GM12878 (cell line): ENCODE measurements at regions not wholly inside any gene's neighbourhood (a gene's known extent, or its start where the extent isn't known, plus 50 kb on each side); places are given as distances from the start of the nearest gene placed in this dataset.

Experiments
- ATAC-seq: fragments of 200-7000 bp; cut with Tn5 transposase; 3 replicates; pipeline ENCODE4 v1.9.1; 2020; ENCODE audit warnings: mild to moderate bottlenecking, moderate library complexity
- BruUV-seq: library from RNA; stranded (reverse); fragments of 400-500 nt; replicated peaks from 2 replicates; lab custom pipeline; 2021; lab: Mats Ljungman, UMichigan
- CTCF ChIA-PET: fragments of 300-600 bp; sonication (Branson Sonifier 250); formaldehyde crosslinking; extraction: SDS; loops from one replicate; lab custom pipeline; 2021; ENCODE audit warnings: inconsistent platforms; lab: Yijun Ruan, JAX
- POLR2A ChIA-PET: fragments of 350-600 bp; formaldehyde crosslinking; extraction: SDS; loops from one replicate; lab custom pipeline; 2021; ENCODE audit warnings: inconsistent platforms; lab: Charles Lee
- RAD21 ChIA-PET: fragments of 300-600 bp; sonication (Branson Sonifier 250); formaldehyde crosslinking; loops from one replicate; lab custom pipeline; 2023; ENCODE audit warnings: antibody characterized with exemption; ENCODE audit not compliant: unreplicated experiment; lab: Charles Lee
- SMC1A ChIA-PET: fragments of 300-600 bp; sonication (Branson Sonifier 250); formaldehyde crosslinking; loops from one replicate; lab custom pipeline; 2023; ENCODE audit not compliant: unreplicated experiment, uncharacterized antibody; lab: Charles Lee
- DNase-seq: peaks from one replicate; pipeline ENCODE4 v3.0.0-alpha.2; 2011; ENCODE audit warnings: low read depth, low spot score
- FAIRE-seq: peaks from 3 replicates; lab custom pipeline; 2011; peaks lifted over from hg19 to GRCh38; lab: Jason Lieb, UNC
- H2AFZ ChIP-seq: 2 replicates; pipeline ENCODE4 v1.6.0; 2011; ENCODE audit warnings: low read depth, low read length, control low read depth; ENCODE audit not compliant: control insufficient read depth
- H3K27ac ChIP-seq: 2 replicates; pipeline ENCODE4 v1.5.1; 2011; ENCODE audit warnings: control low read depth; ENCODE audit not compliant: control insufficient read depth, insufficient read depth
- H3K27me3 ChIP-seq, 2 experiments: replicated peaks in 1 of 2; 2 replicates each; pipeline versions ENCODE4 v1.6.0 to v1.6.1; 2011; ENCODE audit warnings: low read length in 1 of 2; ENCODE audit not compliant: control insufficient read depth in 2 of 2, insufficient read depth in 2 of 2
- H3K36me3 ChIP-seq, 2 experiments: 2 replicates each; pipeline ENCODE4 v1.5.1; 2011; ENCODE audit warnings: low read length in 1 of 2; ENCODE audit not compliant: control insufficient read depth in 2 of 2, insufficient read depth in 2 of 2
- H3K4me1 ChIP-seq: 2 replicates; pipeline ENCODE4 v1.6.1; 2011; ENCODE audit warnings: mild to moderate bottlenecking, low read length, moderate library complexity, mixed read lengths; ENCODE audit not compliant: control insufficient read depth, insufficient read depth
- H3K4me2 ChIP-seq: 2 replicates; pipeline ENCODE4 v1.6.0; 2011; ENCODE audit warnings: control low read depth; ENCODE audit not compliant: control insufficient read depth, insufficient read depth
- H3K4me3 ChIP-seq: fragments of 200-600 bp; sonication (generic); 2 replicates; pipeline ENCODE4 v1.5.1; 2016
- H3K79me2 ChIP-seq: 2 replicates; pipeline ENCODE4 v1.6.0; 2011; ENCODE audit warnings: low read length; ENCODE audit not compliant: control insufficient read depth, insufficient read depth
- H3K9ac ChIP-seq: 2 replicates; pipeline ENCODE4 v1.8.0; 2011; ENCODE audit warnings: low read length, control low read depth, mixed read lengths; ENCODE audit not compliant: control insufficient read depth, insufficient read depth
- H3K9me3 ChIP-seq: replicated peaks from 3 replicates; pipeline ENCODE4 v1.5.1; 2011; ENCODE audit warnings: mild to moderate bottlenecking, low read length; ENCODE audit not compliant: control insufficient read depth, insufficient read depth
- H4K20me1 ChIP-seq: 2 replicates; pipeline ENCODE4 v1.6.0; 2011; ENCODE audit not compliant: control insufficient read depth, insufficient read depth
- BCL3 ChIP-seq: IDR thresholded peaks from 2 replicates; pipeline ENCODE4 v1.6.1; 2011; ENCODE audit warnings: borderline replicate concordance, low read depth, mild to moderate bottlenecking, moderate library complexity, low read length; ENCODE audit not compliant: insufficient read depth, poor library complexity, severe bottlenecking
- CHD4 ChIP-seq: fragments of 200-600 bp; sonication (generic); IDR thresholded peaks from 2 replicates; pipeline ENCODE4 v1.6.1; 2016; ENCODE audit warnings: mild to moderate bottlenecking
- GABPA ChIP-seq: IDR thresholded peaks from 2 replicates; pipeline ENCODE4 v1.6.1; 2014; ENCODE audit warnings: antibody characterized with exemption, low read depth, mild to moderate bottlenecking, inconsistent platforms
- JUNB ChIP-seq: IDR thresholded peaks from 2 replicates; pipeline ENCODE4 v1.6.1; 2016; ENCODE audit warnings: antibody characterized with exemption, mild to moderate bottlenecking
- MTA3 ChIP-seq: IDR thresholded peaks from 2 replicates; pipeline ENCODE4 v1.6.1; 2012; ENCODE audit warnings: low read length, inconsistent platforms, borderline replicate concordance
- RB1 ChIP-seq: fragments of 450-650 bp; formaldehyde crosslinking; IDR thresholded peaks from 2 replicates; pipeline ENCODE4 v1.6.1; 2017; ENCODE audit warnings: mild to moderate bottlenecking, borderline replicate concordance
- RFX5 ChIP-seq: IDR thresholded peaks from 2 replicates; pipeline ENCODE4 v1.6.1; 2011; ENCODE audit warnings: low read depth, low read length, improper control_type of control experiment
- SMARCA5 ChIP-seq: fragments of 450-650 bp; IDR thresholded peaks from 2 replicates; pipeline ENCODE4 v1.6.1; 2017; ENCODE audit warnings: mild to moderate bottlenecking
- SMC3 ChIP-seq: IDR thresholded peaks from 2 replicates; pipeline ENCODE4 v1.6.1; 2011; ENCODE audit warnings: low read length, improper control_type of control experiment, borderline replicate concordance
- YY1 ChIP-seq: IDR thresholded peaks from 2 replicates; pipeline ENCODE4 v1.6.1; 2011; ENCODE audit warnings: low read depth, mild to moderate bottlenecking, low read length
- ZBED1 ChIP-seq: IDR thresholded peaks from 2 replicates; pipeline ENCODE4 v1.6.1; 2016; ENCODE audit warnings: borderline replicate concordance
- ZNF207 ChIP-seq: fragments of 450-650 bp; IDR thresholded peaks from 2 replicates; pipeline ENCODE4 v1.6.1; 2014; ENCODE audit warnings: antibody characterized with exemption, mild to moderate bottlenecking, borderline replicate concordance
- ZNF592 ChIP-seq: fragments of 450-650 bp; IDR thresholded peaks from 2 replicates; pipeline ENCODE4 v1.6.1; 2017; ENCODE audit warnings: mild to moderate bottlenecking, moderate library complexity
- WGBS: methylation state at CpG from one replicate; pipeline ENCODE4 v1.1.6; 2016; ENCODE audit warnings: low lambda C conversion rate; ENCODE audit not compliant: insufficient replicate concordance, insufficient coverage; ENCODE audit errors: missing lambda C conversion rate; 5-methylcytosine and 5-hydroxymethylcytosine counted together
- in situ Hi-C: fragments of 300-500 bp; cut with MboI; formaldehyde crosslinking; loops from 9 replicates; pipeline ENCODE4 v1.14.3; 2018; ENCODE audit warnings: mixed read lengths
- intact Hi-C: fragments of 100-400 bp; cut with micrococcal nuclease; formaldehyde crosslinking; loops from one replicate; pipeline ENCODE4 v1.14.2; 2022; ENCODE audit not compliant: unreplicated experiment

GRCh38 chr15:75112278-75112847 is 89.0 kb downstream of the PPCDC start:
- Histone ChIP-seq H2AFZ (no peak overlapping the region), H4K20me1 (no peaks in the 10 kb centered on the region), H3K27ac (peak overlapping the region; percentile 99), H3K9ac (peak overlapping the region; percentile 76), H3K9me3 (peaks cover 17% of the 10 kb centered on the region), H3K36me3 (no peaks in the 10 kb centered on the region), H3K4me3 (no peak overlapping the region), H3K79me2 (no peaks in the 10 kb centered on the region), H3K27me3 (no peaks in the 10 kb centered on the region), H3K4me1 (peaks cover 68% of the 10 kb centered on the region), H3K4me2 (peak overlapping the region; percentile 87)
- ChIA-PET RAD21 (interaction anchor here (1.0 to 6.7 kb wide), 8 partner anchors 14 to 91 kb away, joined by 4 to 52 read pairs (median 13); partner anchors contain the start of gene C15orf39), SMC1A (interaction anchor here (0.8 to 8.5 kb wide), 10 partner anchors 13 to 88 kb away, joined by 3 to 97 read pairs (median 9); no protein-coding TSS in a partner anchor), POLR2A (interaction anchor here (0.7 to 4.3 kb wide), 4 partner anchors 12 to 45 kb away, joined by 3 to 33 read pairs (median 11); no protein-coding TSS in a partner anchor), CTCF (interaction anchor here (1.0 to 2.9 kb wide), 3 partner anchors 12 to 68 kb away, joined by 3 to 17 read pairs (median 3); no protein-coding TSS in a partner anchor)
- ATAC-seq (peak; percentile 25), FAIRE-seq (peak; percentile 78), DNase-seq (no peak)
- no peak for TF ChIP-seq CHD4
- TF ChIP-seq BCL3: peak; percentile 60
- TF ChIP-seq ZBED1: no peak
- peak; percentile 68 for TF ChIP-seq JUNB
- no peak for TF ChIP-seq RB1
- peak; percentile 14; the same call in 1 of the 2 replicates for TF ChIP-seq SMC3
- 0 out of 2 replicates have a peak, but pooled peaks have one; percentile 18 for TF ChIP-seq ZNF207
- TF ChIP-seq YY1: 0 out of 2 replicates have a peak, but pooled peaks have one; percentile 22
- peak; percentile 31; the same call in 1 of the 2 replicates for TF ChIP-seq RFX5
- peak; percentile 72; the same call in 1 of the 2 replicates for TF ChIP-seq MTA3
- TF ChIP-seq SMARCA5: peak; percentile 50; the same call in 1 of the 2 replicates
- TF ChIP-seq GABPA: no peak
- TF ChIP-seq ZNF592: no peak
- in situ Hi-C loops (loop anchor here (5.0 kb wide), 1 partner anchor 90 kb away; the partner anchor contains the start of gene C15orf39), intact Hi-C loops (loop anchor here (1.0 to 5.0 kb wide), 6 partner anchors 17 to 92 kb away; no protein-coding TSS in a partner anchor)
- TSS peak; percentile 98 for BruUV-seq
- under 1% methylated on average over 4 of the region's 4 CpGs for WGBS
